ENCODE measurements at regions not wholly inside any gene's neighbourhood (a gene's known extent, or its start where the extent isn't known, plus 50 kb on each side); places are given as distances from the start of the nearest gene placed in this dataset.

- Histone ChIP-seq H2AK5ac (ENCODE audit: low read depth, low read length) (no peak overlapping the region), H3K18ac (ENCODE audit: low read depth, low read length) (no peak overlapping the region), H3K4me2 (ENCODE audit: low read depth, low read length) (no peak overlapping the region), H3K9me3 (ENCODE audit: control insufficient read depth, insufficient read depth, low read length) (no peaks in the 10 kb centered on the region; the same call in 1 of the 2 replicates), H4K91ac (ENCODE audit: insufficient read depth, low read depth, low read length) (no peak overlapping the region), H3K14ac (replicated peaks; ENCODE audit: low read depth, low read length) (no peak overlapping the region), H3K4ac (ENCODE audit: low read depth, low read length) (no peak overlapping the region), H4K8ac (ENCODE audit: low read depth in 2 of 2, low read length in 2 of 2) (no peak overlapping the region), H3K36me3 (ENCODE audit: control insufficient read depth, insufficient read depth, low read length) (no peaks in the 10 kb centered on the region), H2AK9ac (replicated peaks; ENCODE audit: low read depth, low read length, poor library complexity) (no peak overlapping the region), H3K9me1 (ENCODE audit: insufficient read depth, low read length) (no peaks in the 10 kb centered on the region), H3K4me1 (ENCODE audit: control insufficient read depth, insufficient read depth, low read length) (no peaks in the 10 kb centered on the region), H3K79me1 (ENCODE audit: low read depth in 1 of 2, low read length in 2 of 2) (no peaks in the 10 kb centered on the region), H3K56ac (ENCODE audit: extremely low read depth, insufficient read depth, low read length) (no peak overlapping the region), H2AFZ (replicated peaks; ENCODE audit: low read length, poor library complexity) (no peak overlapping the region), H3K27me3 (ENCODE audit: control insufficient read depth, insufficient read depth, low read length) (no peaks in the 10 kb centered on the region), H4K20me1 (ENCODE audit: insufficient read depth, low read length) (no peaks in the 10 kb centered on the region), H3K27ac (ENCODE audit: insufficient read depth, low read length) (no peak overlapping the region), H4K5ac (ENCODE audit: low read depth, low read length) (no peak overlapping the region), H3K23ac (ENCODE audit: low read depth, low read length) (no peak overlapping the region), H2BK120ac (ENCODE audit: low read depth, low read length) (no peak overlapping the region), H2BK15ac (ENCODE audit: low read depth, low read length) (no peak overlapping the region), H3K9ac (ENCODE audit: low read depth, low read length) (no peak overlapping the region), H2BK5ac (ENCODE audit: low read depth, low read length, poor library complexity, severe bottlenecking) (no peak overlapping the region), H3K4me3 (ENCODE audit: insufficient read depth, low read depth, low read length) (no peak overlapping the region), H2BK20ac (ENCODE audit: low read depth, low read length) (no peak overlapping the region)
- DNase-seq, result no peak
- POLR2A ChIA-PET (ENCODE audit: unreplicated experiment), result no interaction called here
- in situ Hi-C loops (cut with MboI; ENCODE audit: low sequenced_read_pairs) (no loop called here), intact Hi-C loops (cut with micrococcal nuclease) (no loop called here), dilution Hi-C loops (cut with HindIII; ENCODE audit: low sequenced_read_pairs, unreplicated experiment) (no loop called here)
- CTCF ChIA-PET, result no interaction called here
- no peak for ATAC-seq (ENCODE audit: low read depth)
- BruUV-seq (replicated peaks), result no TSS peak
- WGBS, 2 experiments (ENCODE audit: extremely low coverage in 2 of 2, insufficient read length in 1 of 2), result no CpG with 5 or more reads among the region's 1 CpG
- no peak for TF ChIP-seq MXI1 (IDR thresholded peaks at IDR 0.05; ENCODE audit: borderline replicate concordance, low read depth, low read length)
- no peak for TF ChIP-seq ELK1 (IDR thresholded peaks at IDR 0.05; ENCODE audit: borderline replicate concordance, low read depth, low read length)
- TF ChIP-seq CTCF (conservative IDR thresholded peaks at IDR 0.05; ENCODE audit: low read depth, low read length), result no peak
- TF ChIP-seq BHLHE40 (IDR thresholded peaks at IDR 0.05; ENCODE audit: low read depth, low read length), result no peak
- TF ChIP-seq USF2 (IDR thresholded peaks at IDR 0.05; ENCODE audit: low read depth, low read length), result no peak
- no peak for TF ChIP-seq POLR2A (IDR thresholded peaks at IDR 0.05; ENCODE audit: low read depth, low read length)
- TF ChIP-seq MAZ (IDR thresholded peaks at IDR 0.05; ENCODE audit: borderline replicate concordance, low read depth, low read length), result no peak
- no peak for TF ChIP-seq RFX5 (IDR thresholded peaks at IDR 0.05; ENCODE audit: low read depth, low read length)
- TF ChIP-seq FOS (IDR thresholded peaks at IDR 0.05; ENCODE audit: low read depth, low read length), result no peak
- TF ChIP-seq MAFK (IDR thresholded peaks at IDR 0.05; ENCODE audit: low read depth, low read length), result no peak
- TF ChIP-seq NFE2L2 (IDR thresholded peaks at IDR 0.05; ENCODE audit: low read depth, low read length), result no peak
- TF ChIP-seq RAD21 (IDR thresholded peaks at IDR 0.05; ENCODE audit: low read length), result no peak
- no peak for TF ChIP-seq RCOR1 (IDR thresholded peaks at IDR 0.05; ENCODE audit: insufficient replicate concordance, low read length)
- TF ChIP-seq CEBPB (IDR thresholded peaks at IDR 0.05; ENCODE audit: low read depth, low read length), result no peak
- no peak for TF ChIP-seq SMC3 (IDR thresholded peaks at IDR 0.05; ENCODE audit: low read depth, low read length)
- TF ChIP-seq CHD1 (IDR thresholded peaks at IDR 0.05; ENCODE audit: low read depth, low read length), result no peak
Measured at GRCh38 chr13:90016688-90017087, 1330.8 kb upstream of the MIR17HG start.

Measured in IMR-90 (cell line).